22Rv1 (cell line): ENCODE measurements at regions not wholly inside any gene's neighbourhood (a gene's known extent, or its start where the extent isn't known, plus 50 kb on each side); places are given as distances from the start of the nearest gene placed in this dataset.

Source experiments
- ZFX ChIP-seq: fragments of 450-650 bp; IDR thresholded peaks from 2 replicates; pipeline ENCODE4 v1.6.1; 2017; ENCODE audit warnings: antibody characterized with exemption, borderline replicate concordance
- TF ChIP-seq, protein P1 (sequence below): fragments of 450-650 bp; IDR thresholded peaks from 2 replicates; pipeline ENCODE4 v1.5.1; 2017; ENCODE audit warnings: mild to moderate bottlenecking

DNA sequence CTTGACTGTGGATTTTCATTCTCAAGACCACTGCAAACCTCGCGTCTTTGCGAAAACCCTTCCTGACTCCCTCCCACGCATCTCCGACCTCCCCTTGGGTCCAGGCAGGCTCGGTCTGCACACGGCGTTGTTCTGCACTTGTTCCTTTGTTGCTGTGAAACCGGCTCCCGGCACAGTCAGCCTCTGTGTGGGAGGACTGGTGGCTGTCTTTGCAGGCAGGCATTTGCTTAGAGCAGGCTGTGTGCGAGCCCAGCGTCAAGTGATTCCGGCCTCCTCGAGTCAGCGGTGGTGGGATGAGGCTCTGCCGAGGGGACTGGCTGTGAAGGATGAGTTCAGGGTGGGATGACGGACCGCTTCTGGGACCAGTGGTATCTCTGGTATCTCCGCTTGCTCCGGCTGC is 102.6 kb upstream of the ROPN1 start:
- TF ChIP-seq, protein P1, sequence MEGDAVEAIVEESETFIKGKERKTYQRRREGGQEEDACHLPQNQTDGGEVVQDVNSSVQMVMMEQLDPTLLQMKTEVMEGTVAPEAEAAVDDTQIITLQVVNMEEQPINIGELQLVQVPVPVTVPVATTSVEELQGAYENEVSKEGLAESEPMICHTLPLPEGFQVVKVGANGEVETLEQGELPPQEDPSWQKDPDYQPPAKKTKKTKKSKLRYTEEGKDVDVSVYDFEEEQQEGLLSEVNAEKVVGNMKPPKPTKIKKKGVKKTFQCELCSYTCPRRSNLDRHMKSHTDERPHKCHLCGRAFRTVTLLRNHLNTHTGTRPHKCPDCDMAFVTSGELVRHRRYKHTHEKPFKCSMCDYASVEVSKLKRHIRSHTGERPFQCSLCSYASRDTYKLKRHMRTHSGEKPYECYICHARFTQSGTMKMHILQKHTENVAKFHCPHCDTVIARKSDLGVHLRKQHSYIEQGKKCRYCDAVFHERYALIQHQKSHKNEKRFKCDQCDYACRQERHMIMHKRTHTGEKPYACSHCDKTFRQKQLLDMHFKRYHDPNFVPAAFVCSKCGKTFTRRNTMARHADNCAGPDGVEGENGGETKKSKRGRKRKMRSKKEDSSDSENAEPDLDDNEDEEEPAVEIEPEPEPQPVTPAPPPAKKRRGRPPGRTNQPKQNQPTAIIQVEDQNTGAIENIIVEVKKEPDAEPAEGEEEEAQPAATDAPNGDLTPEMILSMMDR, result no peak
- no peak for TF ChIP-seq ZFX
